Stimulated activated CD8-positive, alpha-beta memory T cell treated with anti-CD3 and anti-CD28 coated beads, Interleukin-12 subunit alpha, Interleukin-12 subunit beta, amount 100 ng/mL, for 4 hours (primary cell): ENCODE measurements at regions not wholly inside any gene's neighbourhood (a gene's known extent, or its start where the extent isn't known, plus 50 kb on each side); places are given as distances from the start of the nearest gene placed in this dataset.

Experiments used
- DNase-seq: peaks from one replicate; pipeline ENCODE4 v3.0.0-alpha.2; 2020; ENCODE audit warnings: low read depth

GRCh38 chr9:8088477-8088876 lies 288.9 kb upstream of the DMAC1 start:
- DNase-seq: no peak

- DNase-seq: no peak
These were observed 286.4 kb upstream of the DMAC1 start for GRCh38 chr9:8085986-8086385.

- DNase-seq: no peak
These were observed 279.1 kb upstream of the DMAC1 start for GRCh38 chr9:8078641-8079140.

GRCh38 chr9:8074713-8075286 lies 275.2 kb upstream of the DMAC1 start:
- DNase-seq: no peak

GRCh38 chr9:8071445-8071798 lies 271.8 kb upstream of the DMAC1 start:
- no peak for DNase-seq

- DNase-seq: no peak
These were observed 271.3 kb upstream of the DMAC1 start for GRCh38 chr9:8070779-8071444.

- DNase-seq: no peak
These were observed 262.9 kb upstream of the DMAC1 start for GRCh38 chr9:8062459-8062858.

- DNase-seq: no peak
These were observed 253.9 kb upstream of the DMAC1 start for GRCh38 chr9:8053501-8053900.

- no peak for DNase-seq
These were observed 253.4 kb upstream of the DMAC1 start for GRCh38 chr9:8052991-8053390.

GRCh38 chr9:8037745-8038144 lies 238.2 kb upstream of the DMAC1 start:
- DNase-seq: no peak

GRCh38 chr9:8036914-8037524 lies 237.4 kb upstream of the DMAC1 start:
- no peak for DNase-seq

- DNase-seq: no peak
These were observed 234.2 kb upstream of the DMAC1 start for GRCh38 chr9:8033794-8034193.

- DNase-seq: no peak
These were observed 230.5 kb upstream of the DMAC1 start for GRCh38 chr9:8030095-8030494.

GRCh38 chr9:8027351-8027750 lies 227.8 kb upstream of the DMAC1 start:
- no peak for DNase-seq

- DNase-seq: no peak
These were observed 226.0 kb upstream of the DMAC1 start for GRCh38 chr9:8025551-8025950.

GRCh38 chr9:8020186-8020585 lies 220.6 kb upstream of the DMAC1 start:
- no peak for DNase-seq

GRCh38 chr9:8019636-8020035 lies 220.1 kb upstream of the DMAC1 start:
- no peak for DNase-seq

GRCh38 chr9:8014997-8015682 lies 215.6 kb upstream of the DMAC1 start:
- DNase-seq: no peak

- DNase-seq: no peak
These were observed 213.4 kb upstream of the DMAC1 start for GRCh38 chr9:8012986-8013385.

- DNase-seq: no peak
These were observed 212.4 kb upstream of the DMAC1 start for GRCh38 chr9:8011974-8012373.

- DNase-seq: no peak
These were observed 197.0 kb upstream of the DMAC1 start for GRCh38 chr9:7996558-7996957.

GRCh38 chr9:7988644-7989280 lies 189.2 kb upstream of the DMAC1 start:
- DNase-seq: no peak

- no peak for DNase-seq
These were observed 185.1 kb upstream of the DMAC1 start for GRCh38 chr9:7984692-7985091.
